AG09319 (cell line): ENCODE measurements at regions not wholly inside any gene's neighbourhood (a gene's known extent, or its start where the extent isn't known, plus 50 kb on each side); places are given as distances from the start of the nearest gene placed in this dataset.

Experiments
- DNase-seq: peaks from one replicate; pipeline ENCODE4 v3.0.0-alpha.2; 2010; ENCODE audit warnings: low read depth; ENCODE audit errors: extremely low read depth
- TF ChIP-seq, protein P1 (sequence below): IDR thresholded peaks from 2 replicates; pipeline ENCODE4 v1.5.1; 2011; ENCODE audit warnings: low read depth, mild to moderate bottlenecking, inconsistent platforms, low read length, moderate library complexity

DNA sequence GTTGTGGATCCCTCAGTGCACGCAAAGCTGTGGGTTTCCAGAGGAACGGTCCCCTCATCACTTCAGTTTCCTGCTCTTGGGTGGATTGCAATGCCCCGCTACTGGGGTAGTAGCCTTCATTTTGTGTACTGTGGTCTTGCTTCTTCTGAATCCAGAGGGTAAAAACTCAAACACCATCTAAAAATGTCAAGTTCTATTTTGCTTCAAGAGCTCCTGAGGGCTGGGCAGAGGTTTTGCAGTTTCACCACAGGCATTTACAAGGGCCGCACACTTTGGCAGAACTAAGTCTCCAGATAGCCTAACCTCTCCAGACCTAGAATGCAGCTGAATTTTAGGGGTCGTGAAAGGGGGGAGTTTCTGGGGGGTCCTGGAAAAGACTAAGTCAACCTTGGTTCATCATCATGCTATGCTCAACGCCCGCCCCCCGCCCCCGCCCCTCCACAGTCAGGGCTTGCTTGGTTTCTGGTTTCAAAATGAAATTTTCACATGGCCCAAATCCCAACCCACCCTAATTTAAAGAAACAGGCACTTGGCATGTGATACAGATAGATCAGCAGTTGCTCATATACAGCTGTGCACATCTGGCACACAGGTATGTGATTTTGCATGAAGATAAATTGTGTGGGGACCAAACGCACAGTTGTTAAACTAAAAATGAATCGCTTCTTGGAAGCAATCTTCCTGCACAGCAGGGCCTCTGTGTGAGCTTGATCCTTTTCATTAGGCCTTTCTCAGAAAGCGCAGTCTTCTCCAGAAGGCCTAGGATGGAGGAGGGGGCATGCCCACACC is 329.6 kb downstream of the OSR1 start:
- TF ChIP-seq, protein P1, sequence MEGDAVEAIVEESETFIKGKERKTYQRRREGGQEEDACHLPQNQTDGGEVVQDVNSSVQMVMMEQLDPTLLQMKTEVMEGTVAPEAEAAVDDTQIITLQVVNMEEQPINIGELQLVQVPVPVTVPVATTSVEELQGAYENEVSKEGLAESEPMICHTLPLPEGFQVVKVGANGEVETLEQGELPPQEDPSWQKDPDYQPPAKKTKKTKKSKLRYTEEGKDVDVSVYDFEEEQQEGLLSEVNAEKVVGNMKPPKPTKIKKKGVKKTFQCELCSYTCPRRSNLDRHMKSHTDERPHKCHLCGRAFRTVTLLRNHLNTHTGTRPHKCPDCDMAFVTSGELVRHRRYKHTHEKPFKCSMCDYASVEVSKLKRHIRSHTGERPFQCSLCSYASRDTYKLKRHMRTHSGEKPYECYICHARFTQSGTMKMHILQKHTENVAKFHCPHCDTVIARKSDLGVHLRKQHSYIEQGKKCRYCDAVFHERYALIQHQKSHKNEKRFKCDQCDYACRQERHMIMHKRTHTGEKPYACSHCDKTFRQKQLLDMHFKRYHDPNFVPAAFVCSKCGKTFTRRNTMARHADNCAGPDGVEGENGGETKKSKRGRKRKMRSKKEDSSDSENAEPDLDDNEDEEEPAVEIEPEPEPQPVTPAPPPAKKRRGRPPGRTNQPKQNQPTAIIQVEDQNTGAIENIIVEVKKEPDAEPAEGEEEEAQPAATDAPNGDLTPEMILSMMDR, result no peak
- no peak for DNase-seq

DNA sequence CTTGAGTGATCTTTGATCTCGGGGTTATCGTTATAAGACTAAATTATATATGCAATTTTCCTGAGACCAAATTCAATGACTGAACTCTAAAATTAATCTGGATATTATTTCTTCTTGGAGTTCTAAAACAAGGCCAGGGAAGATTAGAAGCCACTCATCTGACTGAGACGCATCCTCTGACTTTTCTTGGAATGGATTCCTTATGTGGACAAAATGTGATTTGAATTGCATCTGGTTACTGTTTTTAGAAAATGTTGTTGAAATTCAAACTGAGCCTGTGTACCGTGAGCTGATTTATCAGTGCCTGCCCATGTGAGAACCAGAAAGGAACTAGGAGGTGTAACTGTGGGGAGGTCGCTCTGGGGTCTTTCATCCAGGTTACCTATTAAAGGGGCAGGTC is 330.8 kb downstream of the OSR1 start:
- no peak for DNase-seq
- TF ChIP-seq, protein P1, result no peak

DNA sequence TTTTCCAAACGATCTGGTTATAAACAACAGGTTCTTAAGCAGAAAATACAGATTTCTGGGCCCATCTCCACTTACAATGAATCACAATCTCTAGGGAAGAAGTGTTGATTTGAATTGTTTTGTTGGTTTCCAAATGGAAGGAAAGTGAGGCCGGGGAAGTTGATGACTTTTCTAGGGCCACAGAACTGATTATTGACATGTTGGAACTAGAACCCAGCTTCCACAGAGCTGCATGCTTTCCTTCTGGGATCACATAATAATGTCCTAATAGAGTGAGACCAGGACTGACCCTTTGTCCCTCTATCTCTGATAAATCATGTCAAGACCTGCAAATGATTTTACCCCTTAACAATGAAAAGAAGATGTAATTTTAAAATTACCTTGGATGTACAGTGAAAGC is 332.2 kb downstream of the OSR1 start:
- no peak for DNase-seq
- TF ChIP-seq, protein P1, result no peak

DNA sequence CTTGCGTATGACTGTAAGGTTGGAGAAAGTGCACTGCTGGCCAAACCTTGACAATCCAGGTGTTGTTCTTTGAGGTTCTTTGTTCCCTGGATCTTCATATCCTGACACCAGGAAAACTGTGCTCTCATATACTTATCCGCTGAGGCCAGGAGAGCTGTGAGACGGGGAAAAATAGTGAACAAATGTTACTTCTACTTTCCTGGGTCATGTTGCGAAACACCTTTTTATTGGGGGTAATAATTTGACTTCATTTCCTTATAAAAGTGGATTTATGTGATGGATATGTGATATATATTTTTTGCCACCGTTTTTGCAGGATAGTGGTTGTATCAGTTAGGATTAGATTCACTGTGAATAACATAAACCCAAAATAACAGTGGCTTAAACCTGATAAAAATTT is 336.1 kb downstream of the OSR1 start:
- no peak for DNase-seq
- TF ChIP-seq, protein P1, result no peak

DNA sequence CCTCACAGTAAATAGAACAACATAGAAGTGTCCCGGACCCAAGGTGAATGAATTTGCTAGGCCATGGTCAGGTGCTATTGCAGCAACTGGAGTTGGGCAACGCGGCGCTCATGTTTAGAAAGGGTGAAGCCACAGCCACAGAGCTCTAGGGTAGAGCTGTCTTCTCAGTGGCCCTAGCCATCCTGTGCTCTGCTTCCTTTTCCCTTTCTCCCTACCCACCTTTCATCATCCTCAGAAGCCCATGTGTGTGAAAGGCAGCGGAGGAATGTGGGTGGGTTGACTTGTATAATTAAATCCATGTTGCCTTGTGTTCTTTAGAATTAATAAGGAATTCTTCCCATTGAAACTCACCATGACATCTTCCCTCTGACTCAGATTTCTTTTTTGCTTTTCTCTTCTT is 336.7 kb downstream of the OSR1 start:
- DNase-seq, result peak; percentile 94
- TF ChIP-seq, protein P1, result no peak

DNA sequence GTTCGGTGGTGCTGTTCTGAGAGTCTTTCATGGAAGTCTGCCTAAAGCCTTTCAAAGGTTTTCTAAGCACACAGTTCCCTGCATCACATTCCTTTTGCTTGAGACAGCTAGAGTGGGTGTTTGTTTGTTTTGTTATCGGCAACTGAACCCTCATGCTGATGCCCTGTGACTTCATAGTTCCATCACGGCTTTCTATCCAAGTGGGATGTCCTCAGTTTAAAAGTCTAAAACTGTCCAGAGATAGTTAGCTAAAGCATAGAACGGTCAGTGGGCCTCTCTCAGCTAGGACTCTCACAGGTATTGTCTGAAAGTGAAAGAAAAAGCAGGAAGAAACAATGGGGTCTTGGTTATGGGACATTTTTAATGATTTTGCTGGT is 337.3 kb downstream of the OSR1 start:
- TF ChIP-seq, protein P1, result no peak
- peak; percentile 80 for DNase-seq

DNA sequence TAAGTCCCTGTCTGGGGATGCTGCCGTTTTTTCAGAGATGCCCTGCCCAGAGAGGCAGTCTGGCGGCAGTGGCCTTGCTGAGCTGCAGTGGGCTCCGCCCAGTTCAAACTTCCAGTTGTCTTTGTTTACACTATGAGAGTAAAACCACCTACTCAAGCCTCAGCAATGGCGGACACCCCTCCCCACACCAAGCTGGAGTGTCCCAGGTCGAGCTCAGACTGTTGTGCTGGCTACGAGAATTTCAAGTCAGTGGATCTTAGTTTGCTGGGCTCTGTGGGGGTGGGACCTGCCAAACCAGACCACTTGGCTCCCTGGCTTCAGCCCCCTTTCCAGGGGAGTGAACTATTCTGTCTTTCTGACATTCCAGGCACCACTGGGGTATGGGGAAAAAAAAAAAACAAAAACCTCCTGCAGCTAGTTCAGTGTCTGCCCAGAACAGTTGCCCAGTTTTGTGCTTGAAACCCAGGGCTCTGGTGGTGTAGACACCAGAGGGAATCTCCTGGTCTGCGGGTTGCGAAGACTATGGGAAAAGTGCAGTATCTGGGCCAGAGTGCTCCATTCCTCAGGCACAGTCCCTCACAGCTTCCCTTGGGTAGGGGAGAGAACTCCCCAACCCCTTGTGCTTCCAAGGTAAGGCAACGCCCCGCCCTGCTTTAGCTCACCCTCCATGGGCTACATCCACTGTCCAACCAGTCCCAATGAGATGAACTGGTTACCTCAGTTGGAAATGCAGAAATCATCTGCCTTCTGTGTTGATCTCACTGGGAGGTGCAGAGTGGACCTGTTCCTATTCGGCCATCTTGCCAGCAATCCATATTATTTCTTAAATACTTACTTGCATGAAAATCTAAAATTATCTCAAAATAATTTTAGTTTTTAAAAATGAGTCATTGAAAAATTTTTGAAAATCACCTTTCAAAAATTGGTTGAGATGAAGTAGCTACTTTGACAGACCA is 338.0 kb downstream of the OSR1 start:
- DNase-seq, result no peak
- TF ChIP-seq, protein P1, result no peak
